H1 (cell line): ENCODE measurements at regions not wholly inside any gene's neighbourhood (a gene's known extent, or its start where the extent isn't known, plus 50 kb on each side); places are given as distances from the start of the nearest gene placed in this dataset.

Experiments used
- CBX5 ChIP-seq: fragments of 300-800, 300-1000 bp; sonication (generic); IDR thresholded peaks from 2 replicates; pipeline ENCODE4 v1.7.1; 2016; ENCODE audit warnings: antibody characterized with exemption, low read length, low read depth
- EGR1 ChIP-seq: IDR thresholded peaks from 2 replicates; pipeline ENCODE4 v1.6.1; 2011; ENCODE audit warnings: low read depth, low read length, borderline replicate concordance
- FOSL1 ChIP-seq: IDR thresholded peaks from 2 replicates; pipeline ENCODE4 v1.6.1; 2011; ENCODE audit warnings: mild to moderate bottlenecking, low read depth, low read length, moderate library complexity; ENCODE audit not compliant: insufficient read depth
- RXRA ChIP-seq: IDR thresholded peaks from 2 replicates; pipeline ENCODE4 v1.6.1; 2011; ENCODE audit warnings: low read depth, mild to moderate bottlenecking, low read length, moderate library complexity; ENCODE audit not compliant: insufficient read depth
- TF ChIP-seq, protein P1 (sequence below): IDR thresholded peaks from 2 replicates; pipeline ENCODE4 v1.6.1; 2012; ENCODE audit warnings: low read length, inconsistent platforms
- TF ChIP-seq, protein P2 (sequence below): IDR thresholded peaks from 2 replicates; pipeline ENCODE4 v1.6.1; 2012; ENCODE audit warnings: inconsistent platforms

DNA sequence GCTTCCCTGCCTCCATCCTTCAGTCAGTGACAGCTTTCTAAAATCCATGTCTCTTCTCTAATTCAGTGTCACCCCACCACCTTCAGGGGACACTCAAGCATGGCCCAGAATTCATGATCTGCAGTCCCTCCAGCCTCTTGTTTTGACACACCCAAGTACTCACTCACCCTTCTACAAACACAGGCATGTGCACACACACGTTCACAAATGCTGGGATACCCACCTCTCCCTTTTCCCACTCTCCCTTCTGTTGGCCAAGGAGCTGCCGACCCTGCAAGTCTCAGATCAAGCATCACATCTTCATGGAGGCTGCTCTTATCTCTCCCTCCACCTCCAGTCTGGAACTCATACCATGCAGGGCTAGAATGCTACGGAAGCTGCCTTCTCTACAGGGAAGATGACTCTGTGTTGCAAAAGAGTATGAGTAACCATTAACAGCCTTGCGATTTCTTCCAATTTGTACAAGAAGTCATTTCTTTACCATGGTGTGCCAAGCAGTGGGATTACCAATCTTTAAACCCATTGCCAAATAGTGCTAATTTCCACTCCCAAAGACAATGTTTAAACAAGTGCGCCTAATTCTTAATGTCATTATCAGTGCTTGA lies 196.1 kb downstream of the BCL11B start (continued):
- TF ChIP-seq, protein P1, sequence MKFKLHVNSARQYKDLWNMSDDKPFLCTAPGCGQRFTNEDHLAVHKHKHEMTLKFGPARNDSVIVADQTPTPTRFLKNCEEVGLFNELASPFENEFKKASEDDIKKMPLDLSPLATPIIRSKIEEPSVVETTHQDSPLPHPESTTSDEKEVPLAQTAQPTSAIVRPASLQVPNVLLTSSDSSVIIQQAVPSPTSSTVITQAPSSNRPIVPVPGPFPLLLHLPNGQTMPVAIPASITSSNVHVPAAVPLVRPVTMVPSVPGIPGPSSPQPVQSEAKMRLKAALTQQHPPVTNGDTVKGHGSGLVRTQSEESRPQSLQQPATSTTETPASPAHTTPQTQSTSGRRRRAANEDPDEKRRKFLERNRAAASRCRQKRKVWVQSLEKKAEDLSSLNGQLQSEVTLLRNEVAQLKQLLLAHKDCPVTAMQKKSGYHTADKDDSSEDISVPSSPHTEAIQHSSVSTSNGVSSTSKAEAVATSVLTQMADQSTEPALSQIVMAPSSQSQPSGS = no peak
- TF ChIP-seq RXRA = no peak
- no peak for TF ChIP-seq FOSL1
- TF ChIP-seq, protein P2, sequence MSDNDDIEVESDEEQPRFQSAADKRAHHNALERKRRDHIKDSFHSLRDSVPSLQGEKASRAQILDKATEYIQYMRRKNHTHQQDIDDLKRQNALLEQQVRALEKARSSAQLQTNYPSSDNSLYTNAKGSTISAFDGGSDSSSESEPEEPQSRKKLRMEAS = no peak
- no peak for TF ChIP-seq EGR1
- TF ChIP-seq CBX5 = no peak
